Coronary artery (tissue), 2 donors: ENCODE measurements at regions not wholly inside any gene's neighbourhood (a gene's known extent, or its start where the extent isn't known, plus 50 kb on each side); places are given as distances from the start of the nearest gene placed in this dataset.

ENCODE experiments used
- DNase-seq: peaks from one replicate; pipeline ENCODE4 v3.0.0-alpha.2; 2017; ENCODE audit warnings: low spot score
- H3K27ac ChIP-seq, 2 donors: fragments of 200-600 bp; sonication (generic); one replicate each; pipeline ENCODE4 v1.5.1; 2016 to 2019
- H3K4me3 ChIP-seq: fragments of 200-600 bp; sonication (generic); 2 replicates; pipeline ENCODE4 v1.5.1; 2016; ENCODE audit warnings: mild to moderate bottlenecking, moderate library complexity
- CTCF ChIP-seq: fragments of 200-600 bp; sonication (generic); IDR thresholded peaks from one replicate; pipeline ENCODE4 v1.5.1; 2019; ENCODE audit warnings: antibody characterized with exemption

DNA sequence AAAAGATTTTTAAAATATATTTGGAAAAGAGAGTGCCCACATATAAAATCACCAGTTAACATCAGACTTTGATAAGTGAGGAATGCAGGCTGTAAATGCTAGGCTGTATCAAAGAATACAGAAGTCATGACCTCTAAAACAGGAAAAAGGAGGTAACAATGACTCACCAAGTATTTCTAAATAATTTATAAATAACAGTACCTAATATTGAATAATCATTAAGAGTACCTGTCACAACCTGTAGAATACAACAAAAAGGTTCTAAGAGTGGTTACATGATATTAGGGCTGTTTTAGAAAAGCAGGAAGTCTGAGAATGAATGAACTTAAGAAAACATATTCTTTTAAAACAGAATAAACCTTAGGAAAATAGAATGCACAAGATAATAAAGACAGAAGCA, 173.1 kb upstream of the CST7 start:
- Histone ChIP-seq H3K27ac (no peak overlapping the region), H3K4me3 (no peak overlapping the region)
- DNase-seq = no peak
- TF ChIP-seq CTCF = no peak

DNA sequence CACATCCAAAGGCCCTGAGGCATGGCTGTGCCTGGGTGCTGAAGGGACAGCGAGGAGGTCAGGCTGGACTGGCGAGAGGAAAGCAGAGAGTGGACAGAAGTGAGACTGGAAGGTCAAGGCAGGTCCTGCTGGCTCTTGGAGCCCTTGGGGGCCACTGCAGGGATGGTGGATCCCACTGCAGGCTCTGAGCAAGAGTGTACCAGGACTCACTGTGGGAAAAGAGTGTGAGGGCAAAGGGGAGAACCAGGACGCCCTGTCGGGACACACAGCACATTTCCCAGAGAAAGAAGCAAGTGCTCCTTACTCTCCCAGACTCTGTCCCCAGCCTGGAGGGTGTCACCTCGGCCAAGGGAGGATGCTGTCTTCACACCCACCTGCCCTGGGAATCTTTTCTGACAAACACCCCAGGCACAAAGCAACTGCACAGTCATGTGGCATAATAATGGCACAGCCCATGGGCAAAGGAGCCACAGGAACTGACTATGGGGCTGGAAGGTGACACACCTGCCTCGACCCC, 172.3 kb upstream of the CST7 start:
- TF ChIP-seq CTCF = no peak
- Histone ChIP-seq H3K27ac (no peak overlapping the region), H3K4me3 (no peak overlapping the region)
- DNase-seq = no peak

GRCh38 chr20:24777746-24778145, 171.3 kb upstream of the CST7 start:
- no peak overlapping the region for H3K4me3 ChIP-seq
- H3K27ac ChIP-seq = no peak overlapping the region
- no peak for DNase-seq
- TF ChIP-seq CTCF = no peak

- no peak for DNase-seq
These were observed 170.5 kb upstream of the CST7 start for GRCh38 chr20:24778585-24779031.

DNA sequence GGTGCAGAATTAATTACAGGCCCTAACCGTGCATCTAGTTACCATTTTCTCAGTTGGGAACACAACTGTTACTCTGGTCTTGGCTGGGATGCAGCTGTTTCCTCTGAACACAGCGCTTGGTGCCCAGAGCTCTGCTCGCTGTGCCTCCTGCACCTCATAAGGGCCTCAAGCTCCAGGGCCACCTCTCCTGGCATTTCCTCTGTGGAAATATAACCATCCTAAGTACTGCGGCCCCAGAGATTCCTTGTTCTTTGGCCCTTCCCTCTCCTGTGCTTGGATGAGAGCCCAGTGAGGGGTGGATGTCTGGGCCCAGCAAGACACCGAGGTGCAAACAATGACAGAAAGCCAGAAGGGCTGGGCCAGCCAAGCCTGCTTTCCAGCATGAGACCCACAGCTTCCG, 169.9 kb upstream of the CST7 start:
- DNase-seq = no peak
- no peak overlapping the region for H3K27ac ChIP-seq
- H3K4me3 ChIP-seq = no peak overlapping the region
- TF ChIP-seq CTCF = no peak

More at GRCh38 chr20:24778585-24779031, 170.5 kb upstream of the CST7 start:
- TF ChIP-seq CTCF = no peak
- Histone ChIP-seq H3K27ac (no peak overlapping the region), H3K4me3 (no peak overlapping the region)

- TF ChIP-seq CTCF = no peak
- Histone ChIP-seq H3K27ac (no peak overlapping the region), H3K4me3 (no peak overlapping the region)
- DNase-seq = no peak
These were observed 169.1 kb upstream of the CST7 start for GRCh38 chr20:24779946-24780345.

GRCh38 chr20:24780674-24781417, 168.2 kb upstream of the CST7 start:
- H3K4me3 ChIP-seq = no peak overlapping the region
- H3K27ac ChIP-seq = no peak overlapping the region
- DNase-seq = no peak
- TF ChIP-seq CTCF = no peak
